VCaP (cell line): ENCODE measurements at regions not wholly inside any gene's neighbourhood (a gene's known extent, or its start where the extent isn't known, plus 50 kb on each side); places are given as distances from the start of the nearest gene placed in this dataset.

Experiments used
- H3K27ac ChIP-seq: fragments of 450-650 bp; 2 replicates; pipeline ENCODE4 v1.5.1; 2017
- CTCF ChIP-seq: fragments of 450-650 bp; conservative IDR thresholded peaks from 2 replicates; pipeline ENCODE4 v1.5.1; 2017; ENCODE audit warnings: mild to moderate bottlenecking, moderate library complexity

- no peak for TF ChIP-seq CTCF
Measured at GRCh38 chr11:80163011-80163410, 722.2 kb upstream of the TENM4 start.

GRCh38 chr11:80162387-80162786 is 721.6 kb upstream of the TENM4 start:
- no peak for TF ChIP-seq CTCF
- H3K27ac ChIP-seq: no peak overlapping the region

More at GRCh38 chr11:80163011-80163410, 722.2 kb upstream of the TENM4 start:
- no peak overlapping the region for H3K27ac ChIP-seq

GRCh38 chr11:80157447-80157846 is 716.6 kb upstream of the TENM4 start:
- no peak for TF ChIP-seq CTCF
- no peak overlapping the region for H3K27ac ChIP-seq

- TF ChIP-seq CTCF: no peak
- no peak overlapping the region for H3K27ac ChIP-seq
Measured at GRCh38 chr11:80156062-80156461, 715.2 kb upstream of the TENM4 start.

GRCh38 chr11:80155412-80156017 is 714.7 kb upstream of the TENM4 start:
- H3K27ac ChIP-seq: no peak overlapping the region
- TF ChIP-seq CTCF: peak; percentile 89

- no peak overlapping the region for H3K27ac ChIP-seq
- no peak for TF ChIP-seq CTCF
Measured at GRCh38 chr11:80146232-80146631, 705.4 kb upstream of the TENM4 start.

- no peak overlapping the region for H3K27ac ChIP-seq
- no peak for TF ChIP-seq CTCF
Measured at GRCh38 chr11:80144897-80145594, 704.2 kb upstream of the TENM4 start.
